ENCODE measurements at regions not wholly inside any gene's neighbourhood (a gene's known extent, or its start where the extent isn't known, plus 50 kb on each side); places are given as distances from the start of the nearest gene placed in this dataset.

DNA sequence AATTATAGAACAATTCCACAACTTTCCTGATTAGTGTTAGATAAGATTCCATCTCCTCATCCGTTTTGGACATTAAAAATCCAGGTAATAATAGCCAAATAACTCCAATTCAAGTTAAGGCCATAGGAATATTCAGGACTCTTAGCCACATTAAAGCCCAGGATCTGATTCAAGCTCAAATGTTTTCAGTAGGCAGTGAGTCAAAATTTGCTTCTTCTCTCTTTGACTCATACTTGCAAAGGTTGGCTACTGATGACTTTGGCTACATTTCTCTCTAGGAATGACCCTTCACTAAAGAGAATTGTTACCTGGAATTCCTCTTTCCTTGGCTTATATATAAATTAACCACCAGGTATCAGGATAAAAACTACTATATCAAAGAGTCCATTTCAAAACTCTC is 354.9 kb upstream of the HS3ST1 start:
- H3K9ac ChIP-seq (ENCODE audit: low read depth in 1 of 3, low read length in 3 of 3) = no peak overlapping the region
- no peaks in the 10 kb centered on the region for H3K27me3 ChIP-seq (ENCODE audit: control insufficient read depth in 3 of 3, insufficient read depth in 3 of 3, low read length in 3 of 3)
- H3K27ac ChIP-seq (ENCODE audit: low read depth, low read length) = no peak overlapping the region
- no peaks in the 10 kb centered on the region for H3K4me1 ChIP-seq (ENCODE audit: control insufficient read depth in 3 of 3, insufficient read depth in 3 of 3, low read length in 3 of 3)
- H3K4me3 ChIP-seq (ENCODE audit: low read length in 3 of 3) = no peak overlapping the region
- no peaks in the 10 kb centered on the region for H3K36me3 ChIP-seq (ENCODE audit: control insufficient read depth in 3 of 3, insufficient read depth in 3 of 3, low read length in 3 of 3)
- no peaks in the 10 kb centered on the region for H3K9me3 ChIP-seq (ENCODE audit: control insufficient read depth in 3 of 3, low read length in 3 of 3)

DNA sequence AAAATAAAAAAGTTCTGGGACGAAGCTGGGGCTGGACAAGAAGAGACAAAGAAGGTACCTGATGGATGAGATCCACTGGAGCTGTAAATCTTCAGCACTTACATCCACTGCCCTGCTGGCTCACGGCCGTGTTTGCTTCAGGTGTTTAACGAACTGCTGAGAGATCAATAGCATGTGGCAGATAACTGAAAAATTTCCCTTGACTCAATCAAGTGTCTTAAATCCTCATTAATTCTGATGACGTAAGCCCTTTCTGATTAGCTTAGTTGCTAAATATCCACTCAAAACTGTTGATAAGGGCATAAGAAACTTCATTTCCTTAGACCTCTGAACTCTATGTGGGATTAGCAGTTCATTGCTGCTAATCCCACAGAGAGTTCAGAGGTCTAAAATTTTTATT is 354.2 kb upstream of the HS3ST1 start:
- Histone ChIP-seq H3K4me1 (ENCODE audit: control insufficient read depth in 3 of 3, insufficient read depth in 3 of 3, low read length in 3 of 3) (no peaks in the 10 kb centered on the region), H3K9me3 (ENCODE audit: control insufficient read depth in 3 of 3, low read length in 3 of 3) (no peaks in the 10 kb centered on the region), H3K27me3 (ENCODE audit: control insufficient read depth in 3 of 3, insufficient read depth in 3 of 3, low read length in 3 of 3) (no peaks in the 10 kb centered on the region), H3K36me3 (ENCODE audit: control insufficient read depth in 3 of 3, insufficient read depth in 3 of 3, low read length in 3 of 3) (no peaks in the 10 kb centered on the region), H3K9ac (ENCODE audit: low read depth in 1 of 3, low read length in 3 of 3) (no peak overlapping the region), H3K27ac (ENCODE audit: low read depth, low read length) (no peak overlapping the region), H3K4me3 (ENCODE audit: low read length in 3 of 3) (no peak overlapping the region)

DNA sequence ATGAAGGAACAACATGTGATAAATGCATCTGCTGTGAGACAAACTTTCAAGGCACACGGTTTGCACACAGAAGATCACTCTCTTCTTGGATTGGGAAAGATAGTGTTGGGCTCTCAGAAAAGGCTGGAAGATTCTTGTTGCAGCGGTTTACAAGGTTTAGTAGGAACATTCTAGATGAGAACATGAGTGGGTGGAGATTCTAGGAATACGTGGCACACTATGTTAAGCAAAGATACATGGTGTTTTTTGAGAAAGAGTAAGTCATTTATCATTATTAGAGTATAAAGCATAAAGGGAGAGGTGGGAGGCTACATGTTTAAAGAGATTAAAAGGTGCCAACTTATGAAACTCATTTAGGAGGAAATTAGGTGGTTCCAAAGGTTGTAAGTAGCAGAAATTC is 348.8 kb upstream of the HS3ST1 start:
- Histone ChIP-seq H3K27me3 (ENCODE audit: control insufficient read depth in 3 of 3, insufficient read depth in 3 of 3, low read length in 3 of 3) (no peaks in the 10 kb centered on the region), H3K27ac (ENCODE audit: low read depth, low read length) (no peak overlapping the region), H3K4me3 (ENCODE audit: low read length in 3 of 3) (no peak overlapping the region), H3K4me1 (ENCODE audit: control insufficient read depth in 3 of 3, insufficient read depth in 3 of 3, low read length in 3 of 3) (no peaks in the 10 kb centered on the region), H3K9ac (ENCODE audit: low read depth in 1 of 3, low read length in 3 of 3) (no peak overlapping the region), H3K36me3 (ENCODE audit: control insufficient read depth in 3 of 3, insufficient read depth in 3 of 3, low read length in 3 of 3) (no peaks in the 10 kb centered on the region), H3K9me3 (ENCODE audit: control insufficient read depth in 3 of 3, low read length in 3 of 3) (no peaks in the 10 kb centered on the region)

DNA sequence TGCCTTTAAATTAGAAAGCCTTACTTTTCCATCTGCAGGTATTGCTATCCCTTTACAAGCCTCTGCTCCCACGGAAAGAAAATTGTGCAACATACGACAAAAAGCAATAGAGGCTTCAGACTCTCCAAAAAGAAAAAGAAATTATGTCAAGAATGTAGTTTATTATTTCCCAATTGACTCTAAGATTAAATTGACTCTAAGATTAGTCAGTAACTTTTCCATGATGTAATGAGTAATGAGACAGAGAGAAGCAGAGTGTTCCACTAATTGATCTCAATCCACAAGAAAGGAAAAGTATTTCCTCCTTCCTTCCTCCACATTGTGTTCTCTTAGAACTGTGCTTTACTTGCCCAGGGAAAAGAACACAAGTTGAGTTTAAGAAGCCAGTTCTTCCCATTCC is 345.7 kb upstream of the HS3ST1 start:
- Histone ChIP-seq H3K4me3 (ENCODE audit: low read length in 3 of 3) (no peak overlapping the region), H3K36me3 (ENCODE audit: control insufficient read depth in 3 of 3, insufficient read depth in 3 of 3, low read length in 3 of 3) (no peaks in the 10 kb centered on the region), H3K9me3 (ENCODE audit: control insufficient read depth in 3 of 3, low read length in 3 of 3) (no peaks in the 10 kb centered on the region), H3K9ac (ENCODE audit: low read depth in 1 of 3, low read length in 3 of 3) (no peak overlapping the region), H3K27ac (ENCODE audit: low read depth, low read length) (no peak overlapping the region), H3K4me1 (ENCODE audit: control insufficient read depth in 3 of 3, insufficient read depth in 3 of 3, low read length in 3 of 3) (no peaks in the 10 kb centered on the region), H3K27me3 (ENCODE audit: control insufficient read depth in 3 of 3, insufficient read depth in 3 of 3, low read length in 3 of 3) (no peaks in the 10 kb centered on the region)

DNA sequence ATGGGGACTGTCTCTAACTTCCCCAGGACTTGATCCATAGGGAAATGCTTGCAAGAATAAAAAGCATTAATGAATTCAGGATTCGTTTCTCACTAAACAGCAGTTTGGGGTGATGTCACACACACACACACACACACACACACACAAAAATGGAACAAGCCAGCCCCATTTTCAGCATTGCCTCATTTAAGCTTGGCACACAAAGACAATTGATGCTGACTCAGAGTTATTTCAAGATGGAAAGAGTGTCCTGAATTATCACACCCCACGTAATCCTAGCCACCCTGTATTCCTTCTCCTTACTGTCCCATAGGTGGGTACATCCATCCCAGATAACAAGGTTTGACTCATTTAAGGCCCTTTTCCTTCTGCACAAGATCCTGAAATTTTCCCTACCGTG is 345.1 kb upstream of the HS3ST1 start:
- Histone ChIP-seq H3K27ac (ENCODE audit: low read depth, low read length) (no peak overlapping the region), H3K9ac (ENCODE audit: low read depth in 1 of 3, low read length in 3 of 3) (no peak overlapping the region), H3K9me3 (ENCODE audit: control insufficient read depth in 3 of 3, low read length in 3 of 3) (no peaks in the 10 kb centered on the region), H3K4me1 (ENCODE audit: control insufficient read depth in 3 of 3, insufficient read depth in 3 of 3, low read length in 3 of 3) (no peaks in the 10 kb centered on the region), H3K36me3 (ENCODE audit: control insufficient read depth in 3 of 3, insufficient read depth in 3 of 3, low read length in 3 of 3) (no peaks in the 10 kb centered on the region), H3K4me3 (ENCODE audit: low read length in 3 of 3) (no peak overlapping the region), H3K27me3 (ENCODE audit: control insufficient read depth in 3 of 3, insufficient read depth in 3 of 3, low read length in 3 of 3) (no peaks in the 10 kb centered on the region)

DNA sequence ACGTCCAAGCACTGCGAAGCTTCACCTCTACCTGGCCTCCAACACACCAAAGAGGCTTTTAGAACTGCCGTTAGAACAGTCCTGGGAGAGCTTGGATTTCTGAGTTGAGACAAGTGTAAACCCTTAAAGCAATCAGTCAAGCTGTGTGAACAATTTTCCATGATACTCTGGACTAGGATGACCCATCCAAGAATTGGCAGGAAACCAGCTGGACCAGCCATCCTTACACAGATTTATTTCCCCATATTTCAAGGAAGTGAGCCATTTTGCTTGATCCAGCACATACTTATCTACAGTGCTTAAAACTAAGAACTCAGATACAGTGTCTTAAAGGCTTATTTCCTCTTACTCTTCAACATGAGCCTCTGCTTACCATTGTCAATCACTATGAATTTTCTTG is 340.7 kb upstream of the HS3ST1 start:
- Histone ChIP-seq H3K9me3 (ENCODE audit: control insufficient read depth in 3 of 3, low read length in 3 of 3) (no peaks in the 10 kb centered on the region), H3K9ac (ENCODE audit: low read depth in 1 of 3, low read length in 3 of 3) (no peak overlapping the region), H3K4me1 (ENCODE audit: control insufficient read depth in 3 of 3, insufficient read depth in 3 of 3, low read length in 3 of 3) (no peaks in the 10 kb centered on the region), H3K27ac (ENCODE audit: low read depth, low read length) (no peak overlapping the region), H3K27me3 (ENCODE audit: control insufficient read depth in 3 of 3, insufficient read depth in 3 of 3, low read length in 3 of 3) (no peaks in the 10 kb centered on the region), H3K4me3 (ENCODE audit: low read length in 3 of 3) (no peak overlapping the region), H3K36me3 (ENCODE audit: control insufficient read depth in 3 of 3, insufficient read depth in 3 of 3, low read length in 3 of 3) (no peaks in the 10 kb centered on the region)

DNA sequence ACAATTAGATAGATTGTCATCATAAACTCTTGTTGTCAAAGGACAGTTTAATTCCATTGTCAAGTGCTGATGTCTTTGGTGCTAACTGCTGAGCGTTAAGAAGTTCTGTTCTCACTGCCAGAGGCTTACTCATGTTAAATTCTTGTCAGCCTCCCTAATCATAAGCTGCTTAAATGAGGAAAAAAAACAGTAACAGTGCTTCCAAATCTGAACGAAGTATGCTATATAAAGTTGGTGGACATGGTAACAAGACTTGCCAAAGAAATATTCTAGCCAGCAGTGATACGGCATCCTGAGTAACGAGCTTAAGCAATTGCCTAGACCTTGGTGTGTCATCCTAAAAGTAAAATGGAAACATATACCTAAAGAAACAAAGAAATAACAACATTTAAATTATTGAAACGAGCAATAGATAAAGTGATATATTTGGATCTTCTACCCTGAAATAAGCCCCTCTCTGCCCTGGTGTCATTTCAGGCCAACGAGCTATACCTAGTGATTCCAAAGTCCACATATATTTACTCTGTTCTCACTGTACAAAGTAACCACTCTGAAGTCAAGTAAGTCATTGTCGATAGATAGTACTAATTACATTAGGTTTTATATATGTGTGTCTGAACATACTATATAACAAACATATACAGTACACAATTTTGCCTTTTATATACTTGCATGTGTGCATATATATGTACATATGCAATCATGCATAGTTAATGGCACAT is 339.7 kb upstream of the HS3ST1 start:
- no peak overlapping the region for H3K27ac ChIP-seq (ENCODE audit: low read depth, low read length)
- H3K9me3 ChIP-seq (ENCODE audit: control insufficient read depth in 3 of 3, low read length in 3 of 3) = no peaks in the 10 kb centered on the region
- H3K9ac ChIP-seq (ENCODE audit: low read depth in 1 of 3, low read length in 3 of 3) = no peak overlapping the region
- H3K27me3 ChIP-seq (ENCODE audit: control insufficient read depth in 3 of 3, insufficient read depth in 3 of 3, low read length in 3 of 3) = no peaks in the 10 kb centered on the region
- H3K4me1 ChIP-seq (ENCODE audit: control insufficient read depth in 3 of 3, insufficient read depth in 3 of 3, low read length in 3 of 3) = no peaks in the 10 kb centered on the region
- no peaks in the 10 kb centered on the region for H3K36me3 ChIP-seq (ENCODE audit: control insufficient read depth in 3 of 3, insufficient read depth in 3 of 3, low read length in 3 of 3)
- H3K4me3 ChIP-seq (ENCODE audit: low read length in 3 of 3) = no peak overlapping the region

DNA sequence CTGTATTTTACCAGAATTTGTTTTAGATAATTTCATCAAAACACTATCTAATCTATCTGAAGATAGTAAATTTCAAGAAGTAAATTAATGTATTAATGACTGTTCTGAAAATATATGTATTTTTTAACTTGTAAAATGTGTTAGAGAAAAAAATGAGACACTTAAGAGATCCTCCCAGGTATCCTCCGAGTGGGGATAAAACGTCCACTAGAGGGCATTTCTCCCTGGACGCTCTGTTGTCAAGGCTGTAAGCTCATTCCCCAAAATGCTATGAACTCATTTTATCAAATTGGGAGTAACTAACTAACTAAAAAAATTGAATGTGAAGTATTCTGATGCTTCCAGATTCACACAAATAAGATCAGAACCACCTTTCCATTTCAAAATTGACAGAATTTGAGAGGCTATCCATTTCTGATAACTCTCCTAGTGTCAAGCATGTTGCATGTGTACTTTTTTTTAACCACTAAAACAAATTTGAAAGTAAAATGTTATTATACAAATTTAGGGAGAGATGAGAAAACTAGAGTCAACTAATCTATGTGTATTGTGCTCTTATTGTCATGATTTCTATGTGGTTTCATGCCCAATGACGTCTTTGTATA is 337.3 kb upstream of the HS3ST1 start:
- Histone ChIP-seq H3K4me3 (ENCODE audit: low read length in 3 of 3) (no peak overlapping the region), H3K9me3 (ENCODE audit: control insufficient read depth in 3 of 3, low read length in 3 of 3) (no peaks in the 10 kb centered on the region), H3K9ac (ENCODE audit: low read depth in 1 of 3, low read length in 3 of 3) (no peak overlapping the region), H3K36me3 (ENCODE audit: control insufficient read depth in 3 of 3, insufficient read depth in 3 of 3, low read length in 3 of 3) (no peaks in the 10 kb centered on the region), H3K27ac (ENCODE audit: low read depth, low read length) (no peak overlapping the region), H3K27me3 (ENCODE audit: control insufficient read depth in 3 of 3, insufficient read depth in 3 of 3, low read length in 3 of 3) (no peaks in the 10 kb centered on the region), H3K4me1 (ENCODE audit: control insufficient read depth in 3 of 3, insufficient read depth in 3 of 3, low read length in 3 of 3) (no peaks in the 10 kb centered on the region)

DNA sequence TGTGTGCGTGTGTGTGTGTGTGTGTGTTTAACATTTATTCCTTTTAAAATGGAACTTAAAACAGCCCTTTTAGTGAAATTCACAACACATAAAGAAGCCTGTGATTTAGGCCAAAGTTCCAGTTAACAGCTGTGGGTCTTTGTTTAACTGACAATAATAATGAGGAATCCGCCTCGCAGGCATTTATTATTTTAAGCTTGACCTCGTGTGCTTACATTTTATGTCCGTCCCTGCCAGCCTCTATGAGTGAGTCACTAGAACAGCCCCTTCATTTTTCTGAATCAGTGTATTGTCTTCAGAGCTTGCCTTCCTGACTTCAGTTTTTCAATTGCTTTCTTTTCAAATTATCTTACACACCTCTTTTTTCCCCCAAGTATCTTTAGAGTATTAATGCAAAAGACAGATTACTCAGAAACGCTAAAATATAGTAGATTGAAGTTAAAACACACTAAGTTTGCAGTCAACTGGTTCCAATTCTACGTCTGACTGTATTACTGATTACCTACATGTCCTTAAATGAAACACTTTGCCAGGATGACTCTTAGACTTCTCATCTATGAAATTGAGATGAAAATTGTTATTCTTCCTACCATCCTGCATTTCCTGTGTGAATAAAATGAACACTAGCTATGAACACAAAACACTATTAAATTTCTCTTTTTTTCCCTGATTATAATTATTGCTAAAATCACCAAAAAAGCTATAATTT is 319.6 kb upstream of the HS3ST1 start:
- H3K9me3 ChIP-seq (ENCODE audit: control insufficient read depth in 3 of 3, low read length in 3 of 3) = no peaks in the 10 kb centered on the region
- H3K4me1 ChIP-seq (ENCODE audit: control insufficient read depth in 3 of 3, insufficient read depth in 3 of 3, low read length in 3 of 3) = no peaks in the 10 kb centered on the region
- H3K4me3 ChIP-seq (ENCODE audit: low read length in 3 of 3) = no peak overlapping the region
- H3K36me3 ChIP-seq (ENCODE audit: control insufficient read depth in 3 of 3, insufficient read depth in 3 of 3, low read length in 3 of 3) = no peaks in the 10 kb centered on the region
- no peak overlapping the region for H3K9ac ChIP-seq (ENCODE audit: low read depth in 1 of 3, low read length in 3 of 3)
- H3K27ac ChIP-seq (ENCODE audit: low read depth, low read length) = no peak overlapping the region
- no peaks in the 10 kb centered on the region for H3K27me3 ChIP-seq (ENCODE audit: control insufficient read depth in 3 of 3, insufficient read depth in 3 of 3, low read length in 3 of 3)

DNA sequence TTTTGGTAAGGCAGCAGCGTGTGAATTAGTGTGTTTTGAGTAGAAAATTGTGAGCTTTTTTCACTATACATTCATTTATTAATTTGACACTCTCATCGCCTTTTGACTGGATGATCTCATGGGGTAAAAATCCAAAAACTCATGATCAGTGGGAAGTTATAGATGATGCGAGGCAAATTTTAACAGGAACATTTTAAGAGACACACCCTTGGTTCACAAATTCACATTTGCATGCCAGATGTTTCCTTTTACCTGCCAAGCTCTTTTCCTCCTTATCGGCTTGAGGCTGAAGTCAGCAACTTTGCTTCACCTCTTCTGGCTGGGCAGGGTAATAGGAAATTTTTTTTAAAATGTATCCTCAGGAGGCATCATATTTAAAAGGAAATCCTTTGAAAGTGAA is 318.0 kb upstream of the HS3ST1 start:
- Histone ChIP-seq H3K4me1 (ENCODE audit: control insufficient read depth in 3 of 3, insufficient read depth in 3 of 3, low read length in 3 of 3) (no peaks in the 10 kb centered on the region), H3K27ac (ENCODE audit: low read depth, low read length) (no peak overlapping the region), H3K9me3 (ENCODE audit: control insufficient read depth in 3 of 3, low read length in 3 of 3) (no peaks in the 10 kb centered on the region), H3K4me3 (ENCODE audit: low read length in 3 of 3) (no peak overlapping the region), H3K36me3 (ENCODE audit: control insufficient read depth in 3 of 3, insufficient read depth in 3 of 3, low read length in 3 of 3) (no peaks in the 10 kb centered on the region), H3K9ac (ENCODE audit: low read depth in 1 of 3, low read length in 3 of 3) (no peak overlapping the region), H3K27me3 (ENCODE audit: control insufficient read depth in 3 of 3, insufficient read depth in 3 of 3, low read length in 3 of 3) (no peaks in the 10 kb centered on the region)

Data from skeletal muscle tissue (tissue), 3 donors.